ENCODE measurements at regions not wholly inside any gene's neighbourhood (a gene's known extent, or its start where the extent isn't known, plus 50 kb on each side); places are given as distances from the start of the nearest gene placed in this dataset.

DNA sequence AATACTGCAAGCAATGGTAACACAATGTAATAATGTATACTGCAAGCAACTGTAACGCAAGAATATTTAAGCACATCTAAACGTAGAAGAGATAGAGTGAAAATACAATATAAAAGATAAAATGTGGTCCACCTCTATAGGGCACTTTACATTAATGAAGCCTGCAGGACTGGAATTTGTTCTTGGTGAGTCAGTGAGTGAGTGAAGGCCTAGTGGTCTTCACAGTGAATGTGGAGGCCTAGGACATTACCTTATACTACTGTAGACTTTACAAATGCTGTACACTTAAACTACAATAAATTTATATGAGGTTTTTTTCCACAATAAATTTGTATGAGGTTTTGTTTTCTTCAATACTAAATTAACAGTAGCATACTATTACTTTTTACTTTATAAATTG, 287.4 kb upstream of the SNX7 start:
- no peak for DNase-seq

GRCh38 chr1:98373056-98373455, 288.5 kb upstream of the SNX7 start:
- no peak for DNase-seq

DNA sequence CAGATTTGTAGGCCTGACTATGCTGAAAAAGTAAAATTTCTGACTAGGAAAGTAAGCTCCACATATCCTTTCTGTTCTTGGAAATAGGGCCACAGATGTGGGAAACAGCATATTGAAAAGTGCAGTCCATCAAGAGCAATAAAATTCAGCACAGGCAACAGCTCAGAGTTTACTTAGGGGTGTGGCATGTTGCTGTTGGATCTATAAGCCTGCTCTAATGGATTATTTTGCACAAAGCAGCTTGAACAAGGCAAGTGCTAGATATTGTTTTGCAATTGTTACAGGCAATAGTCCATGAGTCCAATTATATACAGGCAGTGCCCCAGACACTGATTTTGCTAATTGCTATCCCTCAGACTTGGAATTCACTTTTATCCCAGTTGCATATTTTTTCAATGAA, 289.8 kb upstream of the SNX7 start:
- no peak for DNase-seq

DNA sequence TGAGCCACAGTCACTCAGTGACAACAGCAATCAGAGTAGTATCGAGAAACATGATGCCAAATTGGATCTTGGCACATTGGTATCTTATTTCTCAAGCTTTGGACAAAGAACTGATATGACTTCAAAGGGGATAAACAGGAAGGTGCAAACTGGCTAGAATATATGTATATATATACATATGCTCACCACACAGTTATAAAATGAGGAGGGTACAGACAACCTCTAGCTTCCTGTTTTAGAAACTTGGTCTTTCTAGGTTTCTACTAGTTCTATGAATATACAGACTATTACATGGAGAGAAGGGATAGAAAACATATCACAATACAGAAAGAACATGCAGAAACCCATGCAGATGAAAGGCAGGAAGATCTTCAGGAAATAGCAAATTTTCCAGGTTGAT, 292.1 kb upstream of the SNX7 start:
- DNase-seq, result no peak

- no peak for DNase-seq
Observed at GRCh38 chr1:98368995-98369394, 292.5 kb upstream of the SNX7 start.

- DNase-seq, result no peak
Observed at GRCh38 chr1:98367426-98367825, 294.1 kb upstream of the SNX7 start.

DNA sequence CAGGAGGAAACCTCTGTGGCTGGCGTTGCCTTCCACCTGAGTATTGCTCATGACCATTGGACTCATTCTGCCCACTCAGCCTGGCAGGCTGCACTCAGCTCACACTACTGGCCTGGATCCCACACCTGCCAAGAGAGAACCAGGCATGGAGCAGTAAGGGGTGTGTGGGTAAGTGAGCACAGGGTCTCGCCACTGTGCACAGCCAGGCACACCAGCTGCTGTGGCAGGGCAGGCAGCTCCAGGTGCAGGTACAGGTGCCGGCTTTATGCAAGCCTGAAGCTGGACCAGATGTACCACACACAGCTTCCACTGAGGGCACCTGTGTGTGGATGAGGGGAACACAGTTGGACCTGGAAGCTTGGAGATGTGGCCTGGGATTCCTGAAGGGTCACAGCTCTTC, 295.2 kb upstream of the SNX7 start:
- DNase-seq, result no peak

- no peak for DNase-seq
Observed at GRCh38 chr1:98364544-98364943, 297.0 kb upstream of the SNX7 start.

DNA sequence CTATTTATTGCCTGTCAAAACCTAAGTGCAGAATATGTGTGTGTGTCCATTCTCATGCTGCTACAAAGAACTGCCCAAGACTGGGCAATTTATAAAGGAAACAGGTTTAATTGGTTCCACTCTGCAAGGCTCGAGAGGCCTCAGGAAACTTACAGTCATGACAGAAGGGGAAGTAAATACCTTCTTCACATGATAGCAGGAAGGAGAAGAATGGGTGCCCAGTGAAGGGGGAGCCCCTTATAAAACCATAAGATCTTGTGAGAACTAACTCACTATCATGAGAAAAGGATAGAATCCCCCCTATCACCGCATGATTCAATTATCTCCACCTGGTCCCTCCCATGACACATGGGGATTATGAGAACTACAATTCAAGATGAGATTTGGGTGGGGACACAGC, 300.7 kb upstream of the SNX7 start:
- no peak for DNase-seq

DNA sequence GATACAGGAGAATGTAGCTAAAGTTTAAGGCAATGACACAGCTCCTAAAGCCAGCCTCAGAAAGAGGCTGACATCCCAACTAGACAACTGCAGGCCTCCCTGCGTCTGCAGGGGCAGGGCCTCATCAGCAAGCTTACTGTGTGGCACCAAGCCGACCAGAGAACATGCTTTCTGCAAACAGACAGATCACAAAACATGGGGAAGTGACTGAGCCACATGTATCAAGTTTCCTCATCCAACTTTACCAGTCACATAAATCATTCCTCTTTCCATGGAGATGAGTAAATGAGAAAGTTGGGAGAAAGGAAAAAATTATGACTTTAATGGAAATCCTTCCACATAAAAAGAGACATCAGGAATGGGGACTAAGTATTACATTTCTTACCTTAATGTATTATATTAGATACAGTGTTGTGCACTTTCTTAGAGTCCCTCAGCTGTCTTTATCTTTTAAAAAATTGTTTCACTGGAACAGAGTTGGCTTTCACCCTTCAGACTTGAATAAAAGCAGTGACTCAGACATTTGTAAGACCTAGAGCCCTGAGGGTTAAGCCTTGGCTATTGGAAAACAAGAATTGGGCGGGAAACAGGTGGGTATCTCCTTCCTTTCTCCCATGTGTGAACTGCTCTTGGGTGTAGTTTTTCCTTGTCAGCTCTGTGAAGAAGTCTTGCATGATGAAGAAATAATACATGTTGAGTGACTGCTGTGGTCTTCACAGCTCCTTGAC, 305.7 kb upstream of the SNX7 start:
- DNase-seq, result no peak

GRCh38 chr1:98352378-98352777, 309.1 kb upstream of the SNX7 start:
- no peak for DNase-seq

- no peak for DNase-seq
Observed at GRCh38 chr1:98351561-98351960, 310.0 kb upstream of the SNX7 start.

- DNase-seq, result no peak
Observed at GRCh38 chr1:98345417-98345816, 316.1 kb upstream of the SNX7 start.

- DNase-seq, result no peak
Observed at GRCh38 chr1:98344731-98345130, 316.8 kb upstream of the SNX7 start.

GRCh38 chr1:98342566-98342965, 319.0 kb upstream of the SNX7 start:
- DNase-seq, result no peak

GRCh38 chr1:98340511-98340910, 321.0 kb upstream of the SNX7 start:
- DNase-seq, result no peak

GRCh38 chr1:98336472-98337083, 324.9 kb upstream of the SNX7 start:
- no peak for DNase-seq

DNA sequence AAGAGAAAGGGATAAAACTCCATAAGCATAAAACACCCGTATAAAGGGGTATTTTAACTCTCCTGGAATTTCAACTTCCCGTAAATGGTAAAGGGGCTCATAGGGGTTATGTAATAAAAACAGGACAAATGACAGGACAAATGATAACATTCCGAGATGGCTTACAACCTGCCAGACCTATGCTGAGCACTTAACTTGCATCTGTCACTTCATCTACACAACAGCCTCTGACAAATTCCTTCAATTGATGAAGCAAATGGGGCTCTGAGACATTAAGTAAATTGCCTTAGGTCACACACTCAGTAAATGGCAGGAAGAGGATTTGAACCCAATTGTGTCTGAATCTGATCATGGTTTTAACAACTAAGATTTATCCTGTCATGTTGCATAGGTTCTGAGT, 327.6 kb upstream of the SNX7 start:
- DNase-seq, result no peak

DNA sequence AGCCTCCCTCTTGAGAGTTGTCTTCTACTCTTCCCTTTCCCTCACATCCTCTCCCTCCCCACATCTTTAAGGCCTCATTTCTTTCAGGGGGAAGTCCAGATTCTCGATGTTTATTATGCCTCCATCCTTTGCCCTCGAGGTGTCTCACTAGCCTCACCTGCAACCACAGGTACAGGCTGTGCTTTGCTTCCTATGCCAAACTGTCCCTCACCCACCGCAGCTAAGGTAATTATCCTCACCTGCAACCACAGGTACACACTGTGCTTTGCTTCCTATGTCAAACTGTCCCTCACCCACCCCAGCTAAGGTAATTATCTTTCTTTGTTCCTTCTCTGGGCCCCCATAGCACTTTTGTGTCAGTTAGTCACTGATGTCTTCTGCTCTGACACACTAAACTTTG, 328.1 kb upstream of the SNX7 start:
- no peak for DNase-seq

DNA sequence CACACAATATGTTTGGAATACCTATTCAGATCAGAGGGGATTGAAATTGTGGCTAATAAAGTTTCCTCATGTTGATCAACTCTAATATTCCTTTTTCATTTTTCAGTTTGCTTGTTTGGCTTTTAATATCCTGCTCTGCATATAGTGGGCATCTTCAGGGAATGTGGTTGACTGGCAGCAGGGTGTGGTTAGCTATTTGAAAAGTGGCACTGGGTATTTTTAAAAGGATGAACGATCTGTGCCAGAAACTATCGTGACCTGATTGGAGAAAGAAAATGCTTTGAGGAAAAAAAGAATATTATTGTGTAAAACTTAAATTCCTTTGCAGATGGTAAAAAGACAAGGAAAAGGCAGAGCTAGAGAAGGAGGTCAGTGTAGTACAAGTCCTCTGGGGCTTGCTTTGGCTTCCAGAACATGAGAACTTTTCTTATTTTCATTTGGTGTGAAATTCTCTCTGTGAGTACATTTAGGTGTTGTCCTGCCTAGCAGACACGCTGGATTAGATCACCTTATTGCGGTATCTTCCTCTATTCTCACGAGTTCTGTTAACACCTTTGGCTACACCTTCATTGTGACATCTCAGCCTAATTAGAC, 329.7 kb upstream of the SNX7 start:
- DNase-seq, result no peak

- no peak for DNase-seq
Observed at GRCh38 chr1:98331243-98331642, 330.3 kb upstream of the SNX7 start.

DNA sequence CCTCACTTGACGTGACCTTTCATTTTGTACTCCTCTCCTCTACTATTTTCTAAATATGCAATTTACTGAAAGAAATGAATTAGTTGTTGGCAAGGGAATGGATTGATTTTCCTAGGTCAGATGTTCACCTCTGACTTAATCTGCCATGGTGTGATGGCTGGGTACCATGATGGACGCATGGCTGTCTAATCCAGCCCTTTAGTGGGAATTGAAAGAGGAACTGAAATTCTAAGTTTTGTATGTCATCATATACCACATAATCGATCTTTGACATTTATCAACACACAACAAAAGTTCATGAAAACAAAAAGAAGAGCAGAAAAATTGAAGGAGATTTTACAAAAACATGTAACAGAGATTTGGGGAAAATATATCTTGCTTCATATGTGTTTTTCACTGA, 331.3 kb upstream of the SNX7 start:
- no peak for DNase-seq

DNA sequence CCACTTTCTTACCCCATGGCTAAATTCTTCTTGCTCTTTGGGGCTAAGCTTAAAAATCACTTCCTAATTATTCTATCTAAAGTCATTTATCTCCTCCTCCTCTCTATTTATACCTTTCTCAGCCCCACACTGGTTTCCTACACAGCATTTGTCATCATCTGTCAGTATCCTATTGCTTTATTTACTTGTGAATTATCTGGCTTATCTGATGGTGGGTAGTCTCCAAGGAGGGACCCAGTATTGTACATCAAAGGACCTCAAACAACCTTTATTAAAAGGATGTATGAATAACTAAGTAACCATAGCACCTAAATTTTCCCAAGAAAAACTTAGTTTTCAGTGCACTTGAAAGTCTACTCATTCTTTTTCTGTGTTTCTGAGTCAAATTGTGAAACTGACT, 332.7 kb upstream of the SNX7 start:
- DNase-seq, result no peak

GRCh38 chr1:98327220-98327861, 334.2 kb upstream of the SNX7 start:
- no peak for DNase-seq

Measured in activated CD8-positive, alpha-beta memory T cell treated with anti-CD3 and anti-CD28 coated beads, Interleukin-2, amount 50 U/mL, for 48 hours (primary cell).